ENCODE measurements at regions not wholly inside any gene's neighbourhood (a gene's known extent, or its start where the extent isn't known, plus 50 kb on each side); places are given as distances from the start of the nearest gene placed in this dataset.

DNA sequence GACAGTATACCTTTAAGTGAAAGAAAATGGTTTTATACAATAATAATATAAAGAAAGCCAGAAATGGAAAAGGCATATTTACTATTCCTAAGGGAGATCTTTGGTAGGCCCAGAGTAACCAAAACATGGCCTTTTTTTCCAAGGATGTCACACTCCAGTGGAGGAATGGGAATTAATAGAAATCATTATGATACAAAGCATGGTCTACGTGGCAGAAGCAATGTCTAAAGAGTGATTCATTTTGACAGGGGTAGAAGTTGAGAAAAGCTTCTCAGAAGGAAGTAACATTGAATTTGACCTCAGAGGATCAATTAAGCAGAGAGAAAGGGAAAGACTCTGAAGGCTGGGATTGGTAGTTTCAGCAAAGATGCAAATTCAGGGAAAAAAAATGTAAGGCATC is 208.6 kb downstream of the BTG1 start:
- TF ChIP-seq, protein P1, sequence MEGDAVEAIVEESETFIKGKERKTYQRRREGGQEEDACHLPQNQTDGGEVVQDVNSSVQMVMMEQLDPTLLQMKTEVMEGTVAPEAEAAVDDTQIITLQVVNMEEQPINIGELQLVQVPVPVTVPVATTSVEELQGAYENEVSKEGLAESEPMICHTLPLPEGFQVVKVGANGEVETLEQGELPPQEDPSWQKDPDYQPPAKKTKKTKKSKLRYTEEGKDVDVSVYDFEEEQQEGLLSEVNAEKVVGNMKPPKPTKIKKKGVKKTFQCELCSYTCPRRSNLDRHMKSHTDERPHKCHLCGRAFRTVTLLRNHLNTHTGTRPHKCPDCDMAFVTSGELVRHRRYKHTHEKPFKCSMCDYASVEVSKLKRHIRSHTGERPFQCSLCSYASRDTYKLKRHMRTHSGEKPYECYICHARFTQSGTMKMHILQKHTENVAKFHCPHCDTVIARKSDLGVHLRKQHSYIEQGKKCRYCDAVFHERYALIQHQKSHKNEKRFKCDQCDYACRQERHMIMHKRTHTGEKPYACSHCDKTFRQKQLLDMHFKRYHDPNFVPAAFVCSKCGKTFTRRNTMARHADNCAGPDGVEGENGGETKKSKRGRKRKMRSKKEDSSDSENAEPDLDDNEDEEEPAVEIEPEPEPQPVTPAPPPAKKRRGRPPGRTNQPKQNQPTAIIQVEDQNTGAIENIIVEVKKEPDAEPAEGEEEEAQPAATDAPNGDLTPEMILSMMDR (IDR thresholded peaks at IDR 0.05) = no peak
- WGBS, 2 donors = 80 to 91% methylated on average over 1 of the region's 1 CpG
- peaks cover 7 to 27% (median 21%) of the 10 kb centered on the region in 3 donors for H3K4me1 ChIP-seq
- DNase-seq (no peak), FAIRE-seq (no peak), ATAC-seq (no peak)
- H3K36me3 ChIP-seq = no peaks in the 10 kb centered on the region
- H3K27me3 ChIP-seq = no peaks in the 10 kb centered on the region
- intact Hi-C loops (cut with DNase I) = no loop called here
- no peak overlapping the region for H3K4me3 ChIP-seq
- no peaks in the 10 kb centered on the region for H3K9me3 ChIP-seq
- H3K27ac ChIP-seq = no peak overlapping the region

DNA sequence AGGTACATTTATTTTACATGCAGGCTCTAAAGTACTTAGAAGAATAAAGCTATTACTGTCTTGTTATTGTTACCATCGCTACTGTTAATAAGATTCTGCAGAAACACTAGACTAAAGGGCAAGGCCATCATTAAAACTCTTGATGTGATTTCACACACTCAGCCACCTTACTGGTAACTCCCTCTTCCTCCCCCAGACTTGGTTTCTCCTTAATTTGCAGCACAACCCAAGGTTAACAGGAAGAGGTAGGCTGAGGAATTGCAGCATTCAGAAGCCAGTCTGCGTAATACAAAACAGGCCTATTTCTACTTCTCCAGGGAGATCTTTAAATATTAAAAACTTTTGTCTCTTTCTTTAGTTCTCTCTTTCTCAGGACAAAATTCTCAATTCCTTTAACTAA is 210.3 kb downstream of the BTG1 start:
- Histone ChIP-seq H3K36me3 (no peaks in the 10 kb centered on the region), H3K9me3 (no peaks in the 10 kb centered on the region), H3K4me3 (no peak overlapping the region), H3K4me1 (peaks cover 11 to 39% (median 36%) of the 10 kb centered on the region in 3 donors), H3K27me3 (no peaks in the 10 kb centered on the region), H3K27ac (no peak overlapping the region)
- intact Hi-C loops (cut with DNase I) = no loop called here
- 81 to 89% methylated on average over 2 of the region's 2 CpGs for WGBS, 2 donors
- no peak for ATAC-seq
- TF ChIP-seq, protein P1 (IDR thresholded peaks at IDR 0.05) = no peak
- DNase-seq = no peak
- no peak for FAIRE-seq

DNA sequence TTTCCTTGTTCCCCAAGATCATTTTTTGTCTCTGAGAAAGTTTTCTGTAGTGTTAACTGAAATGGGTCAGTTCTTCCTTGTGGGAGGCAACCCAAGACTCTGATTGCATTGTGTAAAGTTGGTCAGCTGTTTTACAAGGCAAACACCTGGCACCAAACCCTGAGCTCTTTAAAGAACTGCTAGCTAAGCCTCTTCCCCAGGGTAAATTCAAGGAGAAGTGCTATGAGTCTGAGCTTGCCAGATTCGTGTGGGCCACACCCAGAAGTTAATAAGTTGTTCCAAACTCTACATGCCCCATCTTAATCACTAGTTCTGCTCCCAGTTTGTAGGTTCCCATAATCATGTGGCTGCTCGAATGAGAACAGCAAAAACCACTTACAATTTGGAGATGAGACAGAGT is 214.5 kb downstream of the BTG1 start:
- Histone ChIP-seq H3K4me1 (peaks cover 27 to 55% (median 55%) of the 10 kb centered on the region in 3 donors), H3K9me3 (no peaks in the 10 kb centered on the region), H3K36me3 (no peaks in the 10 kb centered on the region), H3K27me3 (no peaks in the 10 kb centered on the region), H3K27ac (peak overlapping the region in 3 of 4 donors; percentile 5 to 69 (median 65)), H3K4me3 (no peak overlapping the region)
- peak in 4 of 6 donors; percentile 48 to 82 (median 80) for DNase-seq
- FAIRE-seq = peak; percentile 85
- peak; percentile 87 to 91 (median 89) for ATAC-seq
- WGBS, 2 donors = 11 to 17% methylated on average over 2 of the region's 2 CpGs
- intact Hi-C loops (cut with DNase I) = no loop called here
- TF ChIP-seq, protein P1 (IDR thresholded peaks at IDR 0.05) = no peak

DNA sequence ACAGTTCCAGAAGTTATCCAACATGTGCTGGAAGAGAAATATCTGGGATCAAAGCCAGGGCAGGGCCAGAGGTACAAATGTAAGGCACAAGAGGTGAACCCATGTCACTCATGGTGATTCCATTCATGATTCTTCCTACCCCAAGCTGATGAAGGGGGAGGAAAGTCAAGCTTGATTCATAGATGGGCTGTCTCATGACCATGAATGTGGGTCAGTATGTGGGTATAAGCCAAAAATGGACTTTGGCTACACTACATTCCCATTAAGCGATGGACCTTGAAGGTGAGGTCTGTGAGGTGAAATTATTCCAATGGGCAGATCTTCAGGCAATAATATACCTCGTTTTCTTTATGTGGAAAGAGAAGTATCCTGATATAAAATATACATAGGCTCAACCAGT is 217.1 kb downstream of the BTG1 start:
- intact Hi-C loops (cut with DNase I) = no loop called here
- FAIRE-seq = no peak

DNA sequence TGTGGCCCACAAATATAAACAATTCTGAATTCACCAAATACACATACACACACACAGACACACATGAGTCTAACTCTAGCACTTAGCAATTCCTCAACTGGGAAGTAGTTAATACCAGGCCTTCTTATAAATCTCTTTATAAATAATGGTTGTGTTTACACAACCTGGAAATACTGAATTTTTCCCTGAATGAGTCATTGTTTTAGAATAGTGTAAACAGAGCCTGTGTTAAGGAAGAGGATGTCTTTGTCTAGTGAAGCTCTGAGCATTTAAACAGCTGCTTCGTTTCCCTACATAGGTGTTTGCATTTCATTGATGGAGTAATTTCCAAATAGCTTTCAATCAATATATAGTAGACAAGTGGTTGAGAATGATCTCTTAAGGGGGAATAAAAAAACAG is 218.8 kb downstream of the BTG1 start:
- TF ChIP-seq, protein P1 (IDR thresholded peaks at IDR 0.05) = no peak
- intact Hi-C loops (cut with DNase I) = no loop called here

More for the DNA sequence above, 217.1 kb downstream of the BTG1 start:
- TF ChIP-seq, protein P1 (IDR thresholded peaks at IDR 0.05) = no peak
- no peak for ATAC-seq
- WGBS, 2 donors = 94 to 95% methylated on average over 2 of the region's 2 CpGs
- no peak for DNase-seq
- H3K9me3 ChIP-seq = no peaks in the 10 kb centered on the region
- H3K27ac ChIP-seq = peak overlapping the region in 2 of 4 donors; percentile 37 to 41
- H3K4me3 ChIP-seq = no peak overlapping the region
- peaks cover 23 to 47% (median 47%) of the 10 kb centered on the region in 3 donors for H3K4me1 ChIP-seq
- H3K36me3 ChIP-seq = no peaks in the 10 kb centered on the region
- H3K27me3 ChIP-seq = no peaks in the 10 kb centered on the region

More for the DNA sequence above, 218.8 kb downstream of the BTG1 start:
- FAIRE-seq = peak; percentile 61
- H3K4me1 ChIP-seq = peaks cover 23 to 45% (median 42%) of the 10 kb centered on the region in 3 donors
- no peak overlapping the region for H3K4me3 ChIP-seq
- peak; percentile 80 to 83 (median 82) for ATAC-seq
- no peaks in the 10 kb centered on the region for H3K9me3 ChIP-seq
- DNase-seq = peak in 1 of 6 donors; percentile 33
- no peaks in the 10 kb centered on the region for H3K27me3 ChIP-seq
- no peaks in the 10 kb centered on the region for H3K36me3 ChIP-seq
- 7 to 9% methylated on average over 1 of the region's 1 CpG for WGBS, 2 donors
- H3K27ac ChIP-seq = peak overlapping the region; percentile 19 to 59 (median 30)

Measured in pancreas (tissue), 10 donors.